GM19324 (cell line): ENCODE measurements at regions not wholly inside any gene's neighbourhood (a gene's known extent, or its start where the extent isn't known, plus 50 kb on each side); places are given as distances from the start of the nearest gene placed in this dataset.

Source experiments
- ATAC-seq: cut with Tn5 transposase; IDR thresholded peaks from one replicate; pipeline ENCODE4 v1.9.1; 2021; ENCODE audit warnings: mild to moderate bottlenecking, moderate library complexity; ENCODE audit not compliant: unreplicated experiment, low FRiP score

GRCh38 chr17:79361873-79362771, 248.7 kb downstream of the RBFOX3 start:
- no peak for ATAC-seq

- ATAC-seq = no peak
Measured at GRCh38 chr17:79361221-79361734, 249.6 kb downstream of the RBFOX3 start.

GRCh38 chr17:79360196-79360595, 250.7 kb downstream of the RBFOX3 start:
- no peak for ATAC-seq

- ATAC-seq = no peak
Measured at GRCh38 chr17:79356839-79357447, 253.9 kb downstream of the RBFOX3 start.

- ATAC-seq = no peak
Measured at GRCh38 chr17:79355165-79355564, 255.7 kb downstream of the RBFOX3 start.

- no peak for ATAC-seq
Measured at GRCh38 chr17:79354173-79354820, 256.6 kb downstream of the RBFOX3 start.

GRCh38 chr17:79353548-79353947, 257.3 kb downstream of the RBFOX3 start:
- ATAC-seq = no peak

GRCh38 chr17:79353016-79353415, 257.8 kb downstream of the RBFOX3 start:
- ATAC-seq = no peak

GRCh38 chr17:79350533-79350932, 260.3 kb downstream of the RBFOX3 start:
- ATAC-seq = no peak

- ATAC-seq = no peak
Measured at GRCh38 chr17:79349506-79350400, 261.1 kb downstream of the RBFOX3 start.

GRCh38 chr17:79342376-79342775, 267.8 kb downstream of the ENGASE start:
- ATAC-seq = no peak

- ATAC-seq = no peak
Measured at GRCh38 chr17:79341816-79342215, 267.2 kb downstream of the ENGASE start.

GRCh38 chr17:79341222-79341780, 266.7 kb downstream of the ENGASE start:
- peak; percentile 20 for ATAC-seq

- ATAC-seq = peak; percentile 55
Measured at GRCh38 chr17:79340333-79341221, 266.0 kb downstream of the ENGASE start.

- ATAC-seq = no peak
Measured at GRCh38 chr17:79339321-79339720, 264.7 kb downstream of the ENGASE start.

- no peak for ATAC-seq
Measured at GRCh38 chr17:79338604-79339003, 264.0 kb downstream of the ENGASE start.

- no peak for ATAC-seq
Measured at GRCh38 chr17:79338152-79338551, 263.5 kb downstream of the ENGASE start.

- no peak for ATAC-seq
Measured at GRCh38 chr17:79337053-79337452, 262.4 kb downstream of the ENGASE start.

- no peak for ATAC-seq
Measured at GRCh38 chr17:79335456-79335855, 260.8 kb downstream of the ENGASE start.
